GM21515 (cell line): ENCODE measurements at regions not wholly inside any gene's neighbourhood (a gene's known extent, or its start where the extent isn't known, plus 50 kb on each side); places are given as distances from the start of the nearest gene placed in this dataset.
"Not testable (repeated sequence)": the region's sequence is repeated elsewhere in the genome, so short reads cannot be mapped to it uniquely, and the experiment has no call there.

Source experiments
- ATAC-seq: cut with Tn5 transposase; IDR thresholded peaks from one replicate; pipeline ENCODE4 v1.9.1; 2021; ENCODE audit not compliant: unreplicated experiment

DNA sequence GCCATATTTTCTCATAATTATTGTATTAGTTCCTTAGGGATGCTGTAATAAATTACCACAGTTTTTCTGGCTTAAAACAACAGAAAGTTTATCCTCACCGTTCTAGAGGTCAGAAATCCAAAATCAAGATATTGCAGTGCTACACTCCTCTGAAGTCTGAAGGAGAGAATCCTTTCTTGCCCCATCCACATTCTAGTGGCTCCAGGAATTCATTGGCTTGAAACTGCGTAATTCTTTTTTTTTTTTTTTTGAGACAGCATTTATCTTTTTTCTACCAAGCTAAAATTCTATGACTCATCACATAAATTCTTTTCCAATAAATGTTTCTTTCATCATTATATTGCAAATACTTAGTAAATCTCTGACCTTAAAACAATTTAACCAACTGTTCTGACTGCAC is 451.0 kb upstream of the RGS18 start:
- ATAC-seq: no peak

DNA sequence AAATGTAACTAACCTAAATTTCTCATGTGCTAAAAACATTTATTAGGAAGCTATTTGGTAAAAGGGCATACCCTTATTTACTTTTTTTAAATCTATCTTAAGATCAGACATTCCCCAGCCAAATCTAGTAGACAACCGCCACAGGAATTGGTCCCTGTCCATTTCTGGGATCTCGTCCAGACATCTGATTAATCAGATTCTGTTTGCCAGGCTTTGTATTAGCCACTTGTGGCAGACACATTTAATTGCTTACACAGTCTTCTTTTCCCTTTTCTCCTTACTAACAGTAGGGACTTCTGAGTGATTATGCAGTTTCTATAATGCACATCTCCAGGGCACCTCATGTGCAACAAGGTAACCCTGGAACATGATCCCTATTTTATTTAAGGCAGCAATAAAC is 449.0 kb upstream of the RGS18 start:
- ATAC-seq: no peak

DNA sequence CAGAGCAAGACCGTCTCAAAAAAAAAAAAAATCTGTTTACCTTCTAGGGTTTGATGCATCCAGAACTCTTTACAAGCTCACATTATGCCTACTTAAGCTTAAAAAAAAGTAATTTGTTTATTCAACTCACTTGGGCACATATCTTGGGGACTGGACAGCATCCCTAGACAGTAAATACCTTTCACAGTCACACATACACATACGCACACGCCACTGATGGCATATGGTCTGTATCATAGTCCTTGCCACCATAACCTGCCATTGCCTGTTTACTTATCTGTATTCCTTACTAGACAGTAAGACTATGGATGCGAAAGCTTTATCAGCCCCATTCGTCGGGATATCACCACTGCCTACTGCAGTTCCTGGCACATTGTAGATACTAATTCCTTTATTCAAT is 446.3 kb upstream of the RGS18 start:
- ATAC-seq: no peak

DNA sequence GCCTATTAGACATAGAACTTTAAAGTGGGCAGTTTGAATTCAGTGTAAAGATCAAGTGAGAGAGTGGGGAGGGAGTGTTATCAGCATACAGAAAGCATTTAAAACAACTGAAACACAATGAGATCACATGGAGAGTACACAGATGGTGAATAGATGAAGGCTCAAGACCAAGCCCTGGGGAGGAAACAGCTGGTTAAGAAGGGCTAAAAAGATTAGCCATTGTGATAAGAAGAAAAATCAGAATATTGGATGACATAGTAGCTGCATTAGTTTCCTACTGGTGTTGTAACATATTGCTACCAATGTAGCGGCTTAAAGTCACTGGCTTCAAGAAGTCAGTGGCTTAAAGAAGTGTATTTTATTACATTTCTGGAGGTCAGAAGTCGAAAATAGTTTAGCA is 443.4 kb upstream of the RGS18 start:
- ATAC-seq: no peak

DNA sequence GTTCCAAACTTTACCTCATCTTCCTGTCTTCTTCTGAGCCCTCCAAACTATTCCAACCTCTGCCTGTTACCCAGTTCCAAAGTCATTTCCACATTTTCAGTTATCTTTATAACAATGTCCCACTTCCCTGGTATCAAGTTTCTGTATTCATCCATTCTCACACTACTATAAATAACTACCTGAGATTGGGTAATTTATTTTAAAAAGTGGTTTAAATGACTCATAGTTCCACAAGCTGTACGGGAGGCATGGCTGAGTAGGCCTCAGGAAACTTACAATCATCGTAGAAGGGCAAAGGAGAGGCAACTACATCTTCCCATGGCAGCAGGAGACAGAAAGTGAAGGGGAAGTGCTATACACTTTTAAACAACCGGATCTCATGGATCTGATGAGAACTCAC is 428.5 kb upstream of the RGS18 start:
- ATAC-seq: no peak

DNA sequence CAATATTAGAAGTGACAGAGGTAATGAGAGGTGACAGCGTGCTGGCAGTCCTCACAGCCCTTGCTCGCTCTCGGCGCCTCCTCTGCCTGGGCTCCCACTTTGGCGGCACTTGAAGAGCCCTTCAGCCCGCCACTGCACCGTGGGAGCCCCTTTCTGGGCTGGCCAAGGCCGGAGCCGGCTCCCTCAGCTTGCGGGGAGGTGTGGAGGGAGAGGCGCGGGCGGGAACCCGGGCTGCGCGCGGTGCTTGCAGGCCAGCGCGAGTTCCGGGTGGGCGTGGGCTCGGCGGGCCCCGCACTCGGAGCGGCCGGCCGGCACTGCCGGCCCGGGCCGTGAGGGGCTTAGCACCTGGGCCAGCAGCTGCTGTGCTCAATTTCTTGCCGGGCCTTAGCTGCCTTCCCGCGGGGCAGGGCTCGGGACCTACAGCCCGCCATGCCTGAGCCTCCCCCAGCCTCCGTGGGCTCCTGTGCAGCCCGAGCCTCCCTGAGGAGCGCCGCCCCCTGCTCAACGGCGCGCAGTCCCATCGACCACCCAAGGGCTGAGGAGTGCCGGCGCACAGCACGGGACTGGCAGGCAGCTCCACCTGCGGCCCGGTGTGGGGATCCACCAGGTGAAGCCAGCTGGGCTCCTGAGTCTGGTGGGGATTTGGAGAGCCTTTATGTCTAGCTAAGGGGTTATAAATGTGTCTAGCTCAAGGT is 426.5 kb upstream of the RGS18 start:
- not testable (repeated sequence) for ATAC-seq

DNA sequence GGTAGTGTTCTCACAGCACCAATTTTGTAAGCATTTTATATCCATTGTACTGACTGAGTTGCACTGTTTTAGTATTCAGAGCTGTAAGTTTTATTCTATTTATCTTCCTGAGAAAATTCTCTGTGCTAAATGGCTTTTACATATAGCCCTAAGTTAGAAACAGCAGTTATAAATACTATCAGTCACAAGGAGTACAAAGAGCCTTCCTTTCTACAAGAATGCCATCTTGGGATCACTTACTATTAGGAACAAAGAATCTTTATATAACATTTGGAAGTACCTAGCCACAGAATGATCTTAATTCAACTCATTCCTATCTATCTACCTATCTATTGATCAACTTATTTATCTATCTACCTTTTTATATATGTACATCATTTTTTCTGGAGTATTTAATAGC is 423.9 kb upstream of the RGS18 start:
- no peak for ATAC-seq

DNA sequence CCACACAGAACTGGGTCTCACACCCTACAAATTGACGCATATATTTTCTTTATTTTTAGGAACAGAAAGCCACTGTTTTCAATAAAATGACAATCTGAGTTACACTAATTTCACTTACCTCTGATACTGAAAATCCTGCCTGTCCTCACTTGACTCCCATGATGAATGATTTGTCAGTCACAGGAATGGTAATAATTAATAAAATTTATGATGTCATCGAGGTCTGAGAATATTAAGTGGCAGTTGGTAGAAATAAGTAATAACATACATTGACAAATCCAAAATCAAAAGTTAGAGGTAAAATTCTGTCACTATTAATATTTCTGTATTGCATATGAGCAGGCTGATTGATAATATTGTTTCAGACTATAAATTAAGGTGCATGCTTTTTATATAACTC is 418.7 kb upstream of the RGS18 start:
- no peak for ATAC-seq

DNA sequence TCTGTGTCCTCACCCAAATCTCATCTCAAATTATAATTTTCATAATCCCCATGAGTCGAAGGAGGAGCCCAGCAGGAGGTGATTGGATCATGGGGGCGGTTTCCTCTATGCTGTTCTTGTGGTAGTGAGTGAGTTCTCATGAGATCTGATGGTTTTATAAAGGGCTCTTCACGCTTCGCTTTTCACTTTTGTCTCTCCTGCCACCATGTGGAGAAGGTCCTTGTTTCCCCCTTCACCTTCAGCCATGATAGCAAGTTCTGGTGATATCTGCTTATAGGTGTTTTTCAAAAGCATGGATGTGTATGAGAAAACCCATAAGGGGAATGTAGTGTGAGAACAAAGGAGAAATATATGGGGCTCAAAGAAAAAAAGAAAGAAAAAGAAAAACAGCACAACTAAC is 405.9 kb upstream of the RGS18 start:
- ATAC-seq: no peak

DNA sequence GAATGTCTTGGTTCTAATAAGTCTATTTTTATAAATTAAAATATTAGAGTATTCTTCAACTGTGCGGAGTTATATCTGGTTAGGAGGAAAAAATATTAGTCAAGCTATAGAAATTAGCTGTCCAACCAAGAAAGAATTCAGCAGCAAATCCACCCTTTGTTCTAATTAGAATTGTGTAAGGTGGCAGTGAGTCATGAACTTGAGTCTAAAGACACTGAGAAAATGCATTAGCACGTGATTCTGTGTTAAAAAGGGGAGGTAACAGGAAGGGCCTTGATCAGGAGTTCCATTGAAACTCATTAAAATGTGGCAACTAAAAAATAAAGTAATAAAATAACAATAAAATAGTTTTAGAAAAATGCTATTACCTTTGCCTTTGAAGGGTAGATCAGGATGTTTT is 398.2 kb upstream of the RGS18 start:
- ATAC-seq: no peak

DNA sequence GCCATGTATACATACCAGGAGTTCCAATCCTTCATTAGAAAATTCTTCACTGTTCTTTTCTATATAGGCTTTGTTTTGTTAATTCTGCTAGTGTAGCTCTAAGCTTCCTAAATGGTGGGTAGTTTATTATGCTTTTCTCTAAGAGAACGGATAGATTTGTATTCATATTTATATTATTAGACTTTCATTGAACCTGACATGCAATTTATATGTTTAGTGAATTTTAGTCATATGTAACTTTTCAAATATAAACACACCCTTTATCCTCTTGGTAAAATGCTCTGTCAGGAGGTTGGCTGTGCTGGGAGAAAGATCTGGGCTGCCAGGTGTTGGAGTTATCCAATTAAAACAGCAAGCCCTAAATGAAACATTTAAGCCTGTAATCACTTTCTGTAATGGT is 369.7 kb upstream of the RGS18 start:
- ATAC-seq: no peak

DNA sequence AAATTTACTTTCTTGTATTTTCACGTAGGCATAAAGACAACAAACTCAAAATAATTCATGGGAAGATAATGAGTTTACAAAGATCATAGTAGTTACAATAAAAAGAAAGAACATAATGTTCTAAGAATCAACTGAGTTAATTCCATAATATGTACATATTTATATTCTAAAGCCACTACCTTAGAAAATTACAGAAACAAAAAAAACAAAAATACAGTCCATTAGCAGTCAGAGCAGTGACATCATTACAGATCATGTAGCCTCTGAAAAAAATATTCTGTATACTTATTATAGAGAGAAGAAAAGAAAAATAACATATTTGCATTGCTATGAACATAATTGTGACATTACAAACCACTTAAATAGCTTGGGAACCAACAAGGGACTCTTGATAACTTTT is 360.1 kb upstream of the RGS18 start:
- ATAC-seq: no peak

DNA sequence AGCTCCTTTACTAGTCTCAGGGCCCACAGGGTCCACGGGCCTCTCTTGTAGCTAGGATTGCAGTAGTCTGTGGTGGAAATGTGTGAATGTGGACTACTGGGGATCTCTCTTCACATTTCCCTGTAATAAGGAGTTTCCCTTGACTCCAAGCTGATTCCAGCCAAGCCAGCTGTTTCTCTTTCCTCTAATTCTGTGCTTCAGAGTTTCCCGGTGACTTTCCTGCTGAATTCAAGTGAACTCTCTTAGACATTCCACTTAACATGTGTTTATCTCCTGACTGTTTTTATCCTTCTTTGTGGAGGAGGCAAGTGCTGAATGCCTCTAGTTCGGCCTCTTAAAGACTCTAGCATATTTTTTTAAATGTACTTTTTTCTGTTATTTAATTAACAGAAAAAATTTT is 354.0 kb upstream of the RGS18 start:
- no peak for ATAC-seq

DNA sequence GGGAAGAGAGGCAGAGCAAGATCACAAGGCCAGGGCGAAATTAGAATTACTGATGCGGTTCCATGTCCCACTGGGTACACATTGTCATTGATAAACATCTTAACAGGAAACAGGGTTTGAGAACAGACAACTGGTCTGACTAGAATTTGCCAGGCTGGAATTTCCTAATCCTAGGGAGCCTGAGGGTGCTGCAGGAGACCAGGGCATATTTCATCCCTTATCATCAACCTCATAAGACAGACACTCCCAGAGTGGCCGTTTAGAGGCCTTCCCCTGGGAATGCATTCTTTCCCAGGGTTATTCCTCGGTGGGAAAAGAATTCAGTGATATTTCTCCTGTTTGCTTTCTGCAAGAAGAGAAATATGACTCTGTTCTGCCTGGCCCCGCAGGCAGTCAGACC is 344.7 kb upstream of the RGS18 start:
- ATAC-seq: not testable (repeated sequence)

DNA sequence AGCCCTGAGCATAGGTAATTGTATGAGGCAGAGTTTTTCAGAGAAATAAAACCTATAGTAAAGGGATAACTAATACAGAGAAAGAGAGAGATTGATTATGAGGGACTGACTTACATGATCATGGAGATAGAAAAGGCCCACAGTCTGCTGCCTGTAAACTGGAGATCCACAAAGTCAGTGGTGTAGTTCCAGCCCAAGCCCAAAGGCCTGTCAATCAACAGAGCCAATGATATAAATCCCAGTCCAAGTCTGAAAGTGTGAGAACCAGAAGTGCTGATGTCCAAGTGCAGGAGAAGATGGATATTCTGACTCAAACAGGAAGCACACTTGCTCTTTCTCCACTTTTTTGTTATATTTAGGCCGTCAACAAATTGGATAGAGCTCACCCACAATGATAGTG is 340.1 kb upstream of the RGS18 start:
- ATAC-seq: no peak

DNA sequence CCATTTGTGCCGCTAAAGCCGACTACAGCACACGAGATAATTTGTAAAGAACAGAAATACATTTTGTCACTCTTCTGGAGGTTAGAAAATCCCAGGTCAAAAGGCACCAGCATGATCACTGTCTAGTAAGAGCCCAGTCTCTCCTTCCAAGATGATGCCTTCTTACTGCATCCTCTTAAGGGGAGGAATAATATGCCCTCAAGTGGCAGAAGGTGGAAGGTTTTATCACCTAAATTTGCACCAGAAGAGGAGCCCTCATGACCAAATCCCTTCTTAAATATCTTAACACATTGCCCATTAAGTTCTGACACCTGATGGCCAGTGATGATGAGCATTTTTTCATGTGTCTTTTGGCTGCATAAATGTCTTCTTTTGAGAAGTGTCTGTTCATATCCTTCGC is 326.7 kb upstream of the RGS18 start:
- no peak for ATAC-seq

DNA sequence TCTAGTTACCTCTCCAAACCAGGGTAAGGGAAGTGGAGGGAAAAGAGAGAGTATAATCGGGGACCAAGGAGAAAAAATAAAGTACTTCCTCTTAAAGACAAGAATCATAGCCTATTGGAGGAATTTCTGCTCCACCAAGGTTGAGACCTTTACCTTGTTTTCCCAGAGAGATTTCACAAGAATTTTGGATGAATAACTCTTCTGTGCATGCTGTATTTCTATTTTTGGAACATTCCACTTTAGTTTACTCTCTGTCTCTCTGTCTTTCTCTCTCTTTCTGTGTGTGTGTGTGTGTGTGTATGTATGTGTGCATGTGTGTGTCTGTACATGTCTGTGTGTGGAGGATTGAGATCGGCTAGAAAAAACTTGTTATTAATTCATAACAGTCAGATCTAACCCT is 318.4 kb upstream of the RGS18 start:
- ATAC-seq: no peak

DNA sequence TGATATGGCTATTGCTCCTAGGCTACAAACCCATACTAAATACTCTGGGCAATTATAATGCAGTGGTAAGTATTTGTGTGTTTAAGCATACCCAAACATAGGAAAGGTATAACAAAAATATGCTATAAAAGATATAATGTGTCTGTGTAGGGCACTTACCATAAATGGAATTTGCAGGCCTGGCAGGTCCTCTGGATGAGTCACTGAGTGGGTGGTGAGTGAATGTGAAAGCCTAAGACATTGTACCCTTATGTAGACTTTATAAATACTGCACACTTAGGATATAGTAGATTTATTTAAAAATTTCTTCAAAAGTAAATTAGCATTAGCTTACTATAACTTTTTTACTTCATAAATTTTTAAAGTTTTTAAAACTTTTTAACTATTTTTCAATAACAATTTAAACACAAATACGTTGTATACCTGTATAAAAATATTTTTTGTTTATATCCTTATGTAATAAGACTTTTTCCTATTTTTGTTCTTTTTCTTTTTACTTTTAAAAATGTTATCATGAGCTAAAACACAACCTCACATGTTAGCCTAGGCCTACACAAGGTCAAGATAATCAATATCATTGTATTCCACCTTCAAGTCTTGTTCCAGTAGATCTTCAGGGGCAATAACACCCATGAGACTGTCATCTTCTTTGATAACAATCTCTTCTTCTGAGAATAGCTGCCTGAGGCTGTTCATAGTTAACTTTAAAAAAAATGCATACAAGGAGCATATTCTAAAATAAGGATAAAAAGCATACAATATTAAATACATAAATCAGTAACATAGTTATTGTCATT is 306.3 kb upstream of the RGS18 start:
- ATAC-seq: no peak

DNA sequence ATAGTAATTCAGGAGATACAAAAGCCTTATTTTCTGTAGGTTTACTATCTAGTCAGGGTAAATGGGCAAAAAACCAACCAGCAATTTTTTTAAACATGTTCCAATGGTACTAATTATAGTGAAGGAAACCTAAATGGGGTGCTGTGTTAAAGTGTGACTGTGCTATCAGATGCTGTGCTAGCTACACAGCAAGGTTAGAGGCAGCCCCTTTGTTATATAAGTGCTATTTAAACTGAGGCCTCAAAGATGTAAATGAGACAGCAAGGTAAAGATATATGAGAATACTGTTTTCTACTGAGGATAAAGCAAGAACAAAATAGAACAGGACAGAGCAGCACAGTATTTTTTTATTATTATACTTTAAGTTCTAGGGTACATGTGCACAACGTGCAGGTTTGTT is 305.4 kb upstream of the RGS18 start:
- ATAC-seq: no peak

DNA sequence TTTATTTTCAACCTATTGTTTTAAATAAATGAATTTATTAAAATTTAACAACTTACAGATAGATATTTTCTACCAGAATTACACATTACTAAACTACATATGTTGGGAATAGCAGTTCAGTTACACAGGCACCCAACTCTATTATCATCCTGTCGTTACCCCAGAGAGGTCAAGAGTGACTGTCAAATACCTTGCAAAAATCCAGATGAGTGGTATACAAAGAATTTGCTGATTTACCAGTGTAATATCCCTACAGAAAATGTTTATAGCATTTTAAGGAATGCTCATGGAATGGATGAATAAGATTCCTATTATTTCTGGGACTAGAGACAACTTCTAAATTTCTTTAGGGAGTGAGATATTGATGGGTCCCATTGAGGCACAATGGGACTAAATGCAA is 300.7 kb upstream of the RGS18 start:
- ATAC-seq: no peak

DNA sequence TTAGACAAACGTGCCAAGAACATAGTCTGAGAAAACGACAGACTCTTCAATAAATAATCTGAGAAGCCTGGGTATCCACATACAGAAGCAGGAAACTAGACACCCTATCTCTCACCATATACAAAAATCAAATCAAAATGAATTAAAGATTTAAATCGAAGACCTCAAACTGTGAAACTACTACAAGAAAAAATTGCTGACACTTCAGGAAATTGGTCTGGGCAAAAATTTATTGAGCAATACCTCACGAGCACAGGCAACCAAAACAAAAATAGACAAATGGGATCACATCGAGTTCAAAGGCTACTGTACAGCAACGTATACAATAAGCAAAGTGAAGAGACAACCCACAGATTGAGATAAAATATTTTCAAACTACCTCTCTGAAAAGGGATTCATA is 292.8 kb upstream of the RGS18 start:
- no peak for ATAC-seq

DNA sequence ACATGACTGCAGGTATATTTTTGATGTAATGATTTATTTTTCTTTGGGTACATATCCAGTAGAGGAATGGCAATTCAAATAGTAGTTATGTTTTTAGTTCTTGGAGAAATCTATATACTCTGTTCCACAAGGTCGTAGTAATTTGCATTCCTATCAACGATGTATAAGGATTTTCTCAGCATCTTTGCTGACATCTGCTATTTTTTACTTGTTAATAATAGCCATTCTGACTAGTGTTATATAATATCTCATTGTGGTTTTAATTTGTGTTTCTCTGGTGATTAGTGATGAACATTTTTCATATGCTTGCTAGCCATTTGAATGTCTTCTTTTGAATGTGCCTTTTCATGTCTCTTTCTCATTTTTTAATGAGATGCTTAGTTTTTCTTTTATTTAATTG is 292.1 kb upstream of the RGS18 start:
- no peak for ATAC-seq

DNA sequence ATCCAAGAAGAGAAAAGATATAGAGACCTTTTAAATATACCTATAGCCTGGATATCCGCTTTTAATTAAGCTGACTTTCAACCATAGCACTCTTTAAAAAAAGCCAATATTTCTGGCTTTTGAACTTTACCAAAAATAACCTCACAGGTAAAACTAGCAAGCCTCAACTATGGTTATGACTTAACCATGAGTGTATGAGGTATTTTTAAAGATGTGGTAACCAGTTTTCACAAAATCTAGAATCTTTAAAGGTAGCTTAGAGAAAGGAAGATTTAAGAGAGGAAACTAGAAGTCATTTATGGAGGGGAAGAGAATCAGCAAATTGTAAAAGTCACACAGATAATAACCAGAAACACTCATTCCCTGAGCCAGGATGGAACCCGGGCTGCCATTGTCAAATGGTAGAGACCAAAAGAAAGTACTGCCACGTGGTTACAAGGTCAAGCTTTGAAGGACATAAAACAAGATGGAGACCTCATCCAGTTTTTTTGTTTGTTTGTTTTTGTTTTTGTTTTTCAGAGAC is 288.4 kb upstream of the RGS18 start:
- no peak for ATAC-seq
